ENCODE measurements at regions not wholly inside any gene's neighbourhood (a gene's known extent, or its start where the extent isn't known, plus 50 kb on each side); places are given as distances from the start of the nearest gene placed in this dataset.

DNA sequence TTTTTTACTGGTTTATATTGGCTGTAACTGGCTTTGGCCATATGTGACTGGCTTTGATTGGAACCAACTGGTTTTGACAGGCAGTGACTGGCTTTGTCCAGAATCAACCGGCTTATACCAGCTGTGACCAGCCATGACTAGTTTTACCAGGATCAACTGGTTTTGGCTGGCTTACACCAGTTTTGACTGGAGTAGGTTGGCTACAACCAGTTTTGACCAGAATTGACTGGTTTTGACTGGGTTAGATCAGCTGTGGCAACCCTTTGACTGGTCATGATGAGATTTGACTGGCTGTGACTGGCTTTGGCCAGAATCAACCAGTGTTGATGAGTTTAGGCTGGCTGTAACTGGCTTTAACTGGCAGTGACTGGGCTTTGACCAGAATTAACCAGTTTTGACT, 169.2 kb upstream of the AMOT start:
- FAIRE-seq: no peak
- DNase-seq: no peak
- WGBS, 3 donors: 80 to 95% (median 92%) methylated on average over 1 of the region's 1 CpG
- Histone ChIP-seq H3K9me3 (ENCODE audit: control insufficient read depth in 2 of 2, insufficient read depth in 1 of 2, low read depth in 1 of 2, low read length in 1 of 2) (peaks cover 0 to 2% of the 10 kb centered on the region in 2 donors), H3K4me1 (ENCODE audit: control insufficient read depth in 3 of 3, insufficient read depth in 2 of 3, low read depth in 1 of 3, low read length in 2 of 3) (no peaks in the 10 kb centered on the region), H3K27me3 (ENCODE audit: control insufficient read depth in 3 of 3, insufficient read depth in 3 of 3, low read length in 3 of 3) (no peaks in the 10 kb centered on the region), H3K4me3 (ENCODE audit: low read depth in 1 of 3, low read length in 3 of 3) (no peak overlapping the region), H3K36me3 (ENCODE audit: control insufficient read depth in 3 of 3, insufficient read depth in 2 of 3, low read depth in 1 of 3, low read length in 3 of 3) (no peaks in the 10 kb centered on the region), H3K27ac (ENCODE audit: low read depth in 1 of 3, low read length in 2 of 3) (no peak overlapping the region)

DNA sequence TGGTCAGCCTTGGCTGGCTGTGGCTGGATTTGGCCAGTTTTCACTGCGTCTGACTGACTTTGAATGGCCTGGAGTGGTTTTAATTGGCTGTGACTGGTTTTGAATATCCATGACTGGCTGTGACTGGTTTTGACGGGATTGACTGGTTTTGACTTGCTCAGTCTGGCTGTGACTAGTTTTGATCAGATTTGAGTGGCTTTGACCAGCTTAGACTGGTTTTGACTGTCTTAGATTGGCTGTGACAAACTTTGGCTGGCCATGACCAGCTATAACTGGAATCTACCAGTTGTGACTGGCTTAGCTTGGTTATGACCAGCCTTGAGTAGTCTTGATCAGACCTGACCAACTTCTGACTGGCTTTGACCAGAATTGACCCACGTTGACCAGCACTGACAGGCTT, 168.4 kb upstream of the AMOT start:
- Histone ChIP-seq H3K4me1 (ENCODE audit: control insufficient read depth in 3 of 3, insufficient read depth in 2 of 3, low read depth in 1 of 3, low read length in 2 of 3) (no peaks in the 10 kb centered on the region), H3K9me3 (ENCODE audit: control insufficient read depth in 2 of 2, insufficient read depth in 1 of 2, low read depth in 1 of 2, low read length in 1 of 2) (peaks cover 0 to 2% of the 10 kb centered on the region in 2 donors), H3K27ac (ENCODE audit: low read depth in 1 of 3, low read length in 2 of 3) (no peak overlapping the region), H3K27me3 (ENCODE audit: control insufficient read depth in 3 of 3, insufficient read depth in 3 of 3, low read length in 3 of 3) (no peaks in the 10 kb centered on the region), H3K4me3 (ENCODE audit: low read depth in 1 of 3, low read length in 3 of 3) (no peak overlapping the region), H3K36me3 (ENCODE audit: control insufficient read depth in 3 of 3, insufficient read depth in 2 of 3, low read depth in 1 of 3, low read length in 3 of 3) (no peaks in the 10 kb centered on the region)
- FAIRE-seq (no peak), DNase-seq (no peak)
- 51 to 79% (median 64%) methylated on average over 3 of the region's 3 CpGs for WGBS, 3 donors

DNA sequence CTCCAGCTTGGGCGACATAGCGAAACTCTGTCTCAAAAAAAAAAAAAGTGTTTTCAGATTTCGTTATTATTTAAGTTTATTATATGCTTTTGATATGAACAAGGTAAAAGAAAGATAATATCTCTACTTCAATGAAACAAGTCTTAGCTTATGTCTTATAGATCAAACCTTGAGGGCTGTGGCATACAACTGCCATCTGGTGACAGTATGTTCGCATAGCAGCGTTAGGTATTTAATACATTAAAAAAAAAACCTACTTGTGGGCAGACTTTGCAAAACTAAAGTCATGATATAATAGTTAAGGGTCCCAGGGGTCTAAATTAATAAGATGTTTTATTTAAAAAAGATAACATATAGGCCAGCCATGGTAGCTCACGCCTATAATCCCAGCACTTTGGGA, 161.2 kb upstream of the AMOT start:
- Histone ChIP-seq H3K36me3 (ENCODE audit: control insufficient read depth in 3 of 3, insufficient read depth in 2 of 3, low read depth in 1 of 3, low read length in 3 of 3) (no peaks in the 10 kb centered on the region), H3K4me1 (ENCODE audit: control insufficient read depth in 3 of 3, insufficient read depth in 2 of 3, low read depth in 1 of 3, low read length in 2 of 3) (peaks cover 0 to 8% (median 0%) of the 10 kb centered on the region in 3 donors), H3K9me3 (ENCODE audit: control insufficient read depth in 2 of 2, insufficient read depth in 1 of 2, low read depth in 1 of 2, low read length in 1 of 2) (no peaks in the 10 kb centered on the region), H3K27me3 (ENCODE audit: control insufficient read depth in 3 of 3, insufficient read depth in 3 of 3, low read length in 3 of 3) (no peaks in the 10 kb centered on the region), H3K27ac (ENCODE audit: low read depth in 1 of 3, low read length in 2 of 3) (no peak overlapping the region), H3K4me3 (ENCODE audit: low read depth in 1 of 3, low read length in 3 of 3) (no peak overlapping the region)
- 76 to 79% (median 78%) methylated on average over 6 of the region's 6 CpGs for WGBS, 3 donors
- DNase-seq (no peak), FAIRE-seq (no peak)

DNA sequence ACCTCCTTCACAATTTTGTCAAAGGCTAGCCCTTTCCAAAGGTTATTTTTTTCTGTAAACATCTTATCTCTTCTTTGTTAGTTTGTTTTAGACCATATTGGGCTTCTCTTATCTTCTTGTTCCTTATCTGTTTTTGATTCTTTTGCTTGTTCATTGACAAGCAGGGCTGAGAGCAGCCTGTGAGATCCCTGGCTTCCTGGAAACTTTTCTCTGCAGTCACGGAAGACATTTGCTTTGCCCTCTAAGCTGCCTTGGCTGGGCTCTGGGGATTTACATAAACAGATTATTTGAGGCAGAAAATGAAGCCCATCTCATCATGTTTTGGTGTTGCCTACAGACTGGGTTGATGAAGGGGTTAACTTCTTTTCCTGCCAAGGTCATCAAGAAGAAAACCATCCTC, 157.4 kb upstream of the AMOT start:
- FAIRE-seq: no peak
- Histone ChIP-seq H3K27ac (ENCODE audit: low read depth in 1 of 3, low read length in 2 of 3) (no peak overlapping the region), H3K9me3 (ENCODE audit: control insufficient read depth in 2 of 2, insufficient read depth in 1 of 2, low read depth in 1 of 2, low read length in 1 of 2) (no peaks in the 10 kb centered on the region), H3K4me3 (ENCODE audit: low read depth in 1 of 3, low read length in 3 of 3) (no peak overlapping the region), H3K27me3 (ENCODE audit: control insufficient read depth in 3 of 3, insufficient read depth in 3 of 3, low read length in 3 of 3) (no peaks in the 10 kb centered on the region), H3K4me1 (ENCODE audit: control insufficient read depth in 3 of 3, insufficient read depth in 2 of 3, low read depth in 1 of 3, low read length in 2 of 3) (peaks cover 0 to 8% (median 0%) of the 10 kb centered on the region in 3 donors), H3K36me3 (ENCODE audit: control insufficient read depth in 3 of 3, insufficient read depth in 2 of 3, low read depth in 1 of 3, low read length in 3 of 3) (no peaks in the 10 kb centered on the region)
- WGBS, 3 donors: 4 to 38% (median 21%) methylated on average over 1 of the region's 1 CpG
- DNase-seq: peak; percentile 1 to 15

DNA sequence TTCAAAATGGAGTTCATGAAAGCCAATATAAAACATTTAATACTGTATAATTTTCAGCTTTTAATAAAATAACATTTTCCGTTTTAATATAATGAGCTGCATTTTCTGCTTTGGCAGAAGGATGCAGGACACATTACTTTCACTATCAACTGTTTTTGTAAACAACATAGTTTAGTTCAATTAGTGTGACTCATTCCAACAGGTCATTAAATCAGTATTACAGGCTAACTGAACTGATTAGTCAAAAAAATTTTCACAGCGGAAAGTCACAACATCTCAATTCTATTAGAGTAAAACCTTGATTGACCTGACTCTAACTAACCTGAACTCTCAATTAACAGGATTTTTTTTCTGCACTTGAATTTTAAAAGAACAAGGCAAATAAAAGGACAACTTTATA, 151.2 kb upstream of the AMOT start:
- no peak for DNase-seq
- H3K4me3 ChIP-seq (ENCODE audit: low read depth in 1 of 3, low read length in 3 of 3): no peak overlapping the region
- no peaks in the 10 kb centered on the region for H3K27me3 ChIP-seq (ENCODE audit: control insufficient read depth in 3 of 3, insufficient read depth in 3 of 3, low read length in 3 of 3)
- H3K36me3 ChIP-seq (ENCODE audit: control insufficient read depth in 3 of 3, insufficient read depth in 2 of 3, low read depth in 1 of 3, low read length in 3 of 3): no peaks in the 10 kb centered on the region
- 80 to 94% (median 89%) methylated on average over 2 of the region's 2 CpGs for WGBS, 3 donors
- no peak for FAIRE-seq
- no peaks in the 10 kb centered on the region for H3K9me3 ChIP-seq (ENCODE audit: control insufficient read depth in 2 of 2, insufficient read depth in 1 of 2, low read depth in 1 of 2, low read length in 1 of 2)
- no peak overlapping the region for H3K27ac ChIP-seq (ENCODE audit: low read depth in 1 of 3, low read length in 2 of 3)
- no peaks in the 10 kb centered on the region for H3K4me1 ChIP-seq (ENCODE audit: control insufficient read depth in 3 of 3, insufficient read depth in 2 of 3, low read depth in 1 of 3, low read length in 2 of 3)

DNA sequence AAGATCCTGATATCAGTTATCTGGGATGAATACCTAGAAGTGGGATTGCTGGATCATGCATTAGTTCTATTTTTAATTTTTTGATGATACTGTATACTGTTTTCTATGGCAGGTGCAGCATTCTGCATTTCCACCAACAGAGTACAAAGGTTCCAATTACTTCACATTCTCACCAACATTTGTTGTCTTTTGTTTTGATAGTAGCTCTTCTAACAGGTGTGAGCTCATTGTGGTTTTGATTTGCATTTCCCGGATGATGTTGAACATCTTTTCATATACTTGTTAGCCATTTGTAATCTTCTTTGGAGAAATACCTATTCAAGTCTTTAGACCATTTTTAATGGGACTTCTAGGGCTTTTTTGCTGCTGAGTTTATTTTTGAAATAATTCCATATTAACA, 139.2 kb upstream of the AMOT start:
- H3K27ac ChIP-seq (ENCODE audit: low read depth in 1 of 3, low read length in 2 of 3): no peak overlapping the region
- FAIRE-seq (no peak), DNase-seq (no peak)
- H3K36me3 ChIP-seq (ENCODE audit: control insufficient read depth in 3 of 3, insufficient read depth in 2 of 3, low read depth in 1 of 3, low read length in 3 of 3): no peaks in the 10 kb centered on the region
- no peaks in the 10 kb centered on the region for H3K9me3 ChIP-seq (ENCODE audit: control insufficient read depth in 2 of 2, insufficient read depth in 1 of 2, low read depth in 1 of 2, low read length in 1 of 2)
- 75 to 95% (median 88%) methylated on average over 1 of the region's 1 CpG for WGBS, 3 donors
- no peak overlapping the region for H3K4me3 ChIP-seq (ENCODE audit: low read depth in 1 of 3, low read length in 3 of 3)
- no peaks in the 10 kb centered on the region for H3K27me3 ChIP-seq (ENCODE audit: control insufficient read depth in 3 of 3, insufficient read depth in 3 of 3, low read length in 3 of 3)
- no peaks in the 10 kb centered on the region for H3K4me1 ChIP-seq (ENCODE audit: control insufficient read depth in 3 of 3, insufficient read depth in 2 of 3, low read depth in 1 of 3, low read length in 2 of 3)

DNA sequence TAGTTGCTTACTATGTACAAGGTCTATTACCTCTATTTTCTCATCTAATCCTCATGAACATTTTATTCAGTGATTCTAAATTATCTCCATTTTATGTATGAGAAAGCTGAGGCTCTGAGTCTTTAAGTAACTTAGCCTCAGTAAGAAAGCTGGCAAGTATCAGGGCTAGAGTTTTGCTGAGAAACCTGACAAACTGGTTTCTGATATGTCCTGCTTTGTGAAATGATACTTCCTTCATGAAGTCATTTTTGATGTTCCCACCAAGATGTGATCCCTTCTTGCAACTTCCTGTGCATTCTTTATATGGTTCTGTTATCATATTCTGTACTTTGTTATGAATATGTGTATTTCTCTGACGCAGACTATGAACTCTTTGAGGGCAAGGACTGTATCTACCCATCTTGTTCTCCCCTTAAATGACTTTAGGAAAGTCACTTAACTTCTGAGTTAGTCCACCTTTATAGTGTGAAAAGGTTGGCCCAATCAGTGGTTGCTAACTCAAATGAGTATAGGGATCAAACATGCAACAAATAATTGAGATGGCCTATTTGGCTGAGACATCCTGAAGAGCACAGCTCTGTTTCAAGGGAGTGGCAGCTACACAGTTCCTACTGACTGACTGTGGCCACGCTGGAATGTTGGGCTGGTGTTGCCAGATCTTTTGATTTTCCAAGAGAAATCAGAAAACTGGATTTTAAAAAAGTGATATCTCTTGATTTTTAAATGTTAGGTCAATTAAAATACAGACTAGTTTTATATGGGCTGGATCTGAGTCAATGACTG, 127.9 kb upstream of the AMOT start:
- no peaks in the 10 kb centered on the region for H3K9me3 ChIP-seq (ENCODE audit: control insufficient read depth in 2 of 2, insufficient read depth in 1 of 2, low read depth in 1 of 2, low read length in 1 of 2)
- DNase-seq: peak in 1 of 2 donors; percentile 26
- H3K4me3 ChIP-seq (ENCODE audit: low read depth in 1 of 3, low read length in 3 of 3): no peak overlapping the region
- 68 to 71% (median 70%) methylated on average over 2 of the region's 2 CpGs for WGBS, 3 donors
- H3K36me3 ChIP-seq (ENCODE audit: control insufficient read depth in 3 of 3, insufficient read depth in 2 of 3, low read depth in 1 of 3, low read length in 3 of 3): no peaks in the 10 kb centered on the region
- H3K27me3 ChIP-seq (ENCODE audit: control insufficient read depth in 3 of 3, insufficient read depth in 3 of 3, low read length in 3 of 3): no peaks in the 10 kb centered on the region
- H3K4me1 ChIP-seq (ENCODE audit: control insufficient read depth in 3 of 3, insufficient read depth in 2 of 3, low read depth in 1 of 3, low read length in 2 of 3): no peaks in the 10 kb centered on the region
- FAIRE-seq: no peak
- H3K27ac ChIP-seq (ENCODE audit: low read depth in 1 of 3, low read length in 2 of 3): no peak overlapping the region

DNA sequence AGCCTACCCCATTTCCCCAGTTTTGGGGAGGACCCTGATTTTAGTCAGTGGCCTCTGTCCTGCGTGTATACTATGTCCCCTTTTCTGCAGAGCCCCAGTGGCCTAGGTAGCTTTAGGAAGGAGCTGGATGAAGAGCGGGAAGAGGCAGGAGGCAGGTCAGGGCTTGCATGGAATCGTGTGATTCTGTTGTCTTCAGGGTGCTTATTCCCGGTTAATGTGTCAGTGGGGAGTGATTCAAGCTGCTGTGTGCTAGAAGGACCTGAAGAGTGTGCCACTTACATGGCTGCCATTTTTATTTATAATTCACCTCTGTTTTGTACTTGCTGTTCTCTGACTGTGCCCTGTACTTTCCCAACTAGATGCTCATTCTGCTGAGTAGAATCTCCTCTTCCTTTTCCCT, 127.3 kb upstream of the AMOT start:
- no peak for FAIRE-seq
- Histone ChIP-seq H3K4me1 (ENCODE audit: control insufficient read depth in 3 of 3, insufficient read depth in 2 of 3, low read depth in 1 of 3, low read length in 2 of 3) (no peaks in the 10 kb centered on the region), H3K27ac (ENCODE audit: low read depth in 1 of 3, low read length in 2 of 3) (no peak overlapping the region), H3K4me3 (ENCODE audit: low read depth in 1 of 3, low read length in 3 of 3) (no peak overlapping the region), H3K36me3 (ENCODE audit: control insufficient read depth in 3 of 3, insufficient read depth in 2 of 3, low read depth in 1 of 3, low read length in 3 of 3) (no peaks in the 10 kb centered on the region), H3K27me3 (ENCODE audit: control insufficient read depth in 3 of 3, insufficient read depth in 3 of 3, low read length in 3 of 3) (no peaks in the 10 kb centered on the region), H3K9me3 (ENCODE audit: control insufficient read depth in 2 of 2, insufficient read depth in 1 of 2, low read depth in 1 of 2, low read length in 1 of 2) (no peaks in the 10 kb centered on the region)
- DNase-seq: no peak
- WGBS, 3 donors: 71 to 86% (median 86%) methylated on average over 4 of the region's 4 CpGs

DNA sequence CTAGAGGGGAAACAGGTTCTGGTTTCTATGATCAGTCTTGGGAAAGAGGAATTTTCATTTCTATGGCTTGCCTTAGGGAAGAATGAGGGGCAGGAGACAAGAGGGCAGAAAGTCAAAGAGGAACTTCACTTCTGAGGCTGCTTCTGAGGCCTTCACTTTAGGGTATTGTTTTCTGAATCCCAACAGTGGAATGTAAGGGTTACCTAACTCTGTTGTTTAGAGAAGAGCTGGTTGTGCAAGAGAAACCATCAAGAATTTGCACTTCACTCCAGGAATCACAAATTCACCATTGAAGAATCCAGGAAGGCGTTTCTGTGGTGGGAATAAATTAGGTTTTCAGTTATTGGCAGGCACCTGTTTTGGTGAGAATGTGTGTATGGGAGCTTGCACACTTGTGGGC, 126.7 kb upstream of the AMOT start:
- H3K4me1 ChIP-seq (ENCODE audit: control insufficient read depth in 3 of 3, insufficient read depth in 2 of 3, low read depth in 1 of 3, low read length in 2 of 3): no peaks in the 10 kb centered on the region
- H3K9me3 ChIP-seq (ENCODE audit: control insufficient read depth in 2 of 2, insufficient read depth in 1 of 2, low read depth in 1 of 2, low read length in 1 of 2): no peaks in the 10 kb centered on the region
- 79 to 85% (median 83%) methylated on average over 1 of the region's 1 CpG for WGBS, 3 donors
- no peaks in the 10 kb centered on the region for H3K36me3 ChIP-seq (ENCODE audit: control insufficient read depth in 3 of 3, insufficient read depth in 2 of 3, low read depth in 1 of 3, low read length in 3 of 3)
- no peak overlapping the region for H3K4me3 ChIP-seq (ENCODE audit: low read depth in 1 of 3, low read length in 3 of 3)
- no peaks in the 10 kb centered on the region for H3K27me3 ChIP-seq (ENCODE audit: control insufficient read depth in 3 of 3, insufficient read depth in 3 of 3, low read length in 3 of 3)
- FAIRE-seq: no peak
- no peak overlapping the region for H3K27ac ChIP-seq (ENCODE audit: low read depth in 1 of 3, low read length in 2 of 3)
- DNase-seq: no peak
